Coronary artery (tissue), 2 donors: ENCODE measurements at regions not wholly inside any gene's neighbourhood (a gene's known extent, or its start where the extent isn't known, plus 50 kb on each side); places are given as distances from the start of the nearest gene placed in this dataset.

ENCODE experiments used
- DNase-seq: peaks from one replicate; pipeline ENCODE4 v3.0.0-alpha.2; 2017; ENCODE audit warnings: low spot score
- H3K27ac ChIP-seq, 2 donors: fragments of 200-600 bp; sonication (generic); one replicate each; pipeline ENCODE4 v1.5.1; 2016 to 2019
- H3K4me3 ChIP-seq: fragments of 200-600 bp; sonication (generic); 2 replicates; pipeline ENCODE4 v1.5.1; 2016; ENCODE audit warnings: mild to moderate bottlenecking, moderate library complexity
- CTCF ChIP-seq: fragments of 200-600 bp; sonication (generic); IDR thresholded peaks from one replicate; pipeline ENCODE4 v1.5.1; 2019; ENCODE audit warnings: antibody characterized with exemption

- Histone ChIP-seq H3K27ac (no peak overlapping the region), H3K4me3 (no peak overlapping the region)
- TF ChIP-seq CTCF, result no peak
- DNase-seq, result no peak
Observed at GRCh38 chr16:73599870-73600269, 551.9 kb upstream of the ZFHX3 start.

GRCh38 chr16:73599351-73599750 is 551.4 kb upstream of the ZFHX3 start:
- Histone ChIP-seq H3K27ac (no peak overlapping the region), H3K4me3 (no peak overlapping the region)
- no peak for DNase-seq
- no peak for TF ChIP-seq CTCF

GRCh38 chr16:73584157-73584556 is 536.2 kb upstream of the ZFHX3 start:
- DNase-seq, result no peak
- H3K4me3 ChIP-seq, result no peak overlapping the region
- no peak for TF ChIP-seq CTCF
- H3K27ac ChIP-seq, result no peak overlapping the region

GRCh38 chr16:73572135-73572828 is 524.4 kb upstream of the ZFHX3 start:
- no peak overlapping the region for H3K4me3 ChIP-seq
- TF ChIP-seq CTCF, result no peak
- DNase-seq, result no peak
- no peak overlapping the region for H3K27ac ChIP-seq

GRCh38 chr16:73569266-73569980 is 521.5 kb upstream of the ZFHX3 start:
- no peak overlapping the region for H3K4me3 ChIP-seq
- no peak for DNase-seq
- H3K27ac ChIP-seq, result no peak overlapping the region
- TF ChIP-seq CTCF, result no peak

GRCh38 chr16:73568769-73569168 is 520.8 kb upstream of the ZFHX3 start:
- Histone ChIP-seq H3K4me3 (no peak overlapping the region), H3K27ac (no peak overlapping the region)
- DNase-seq, result no peak
- no peak for TF ChIP-seq CTCF

- H3K27ac ChIP-seq, result no peak overlapping the region
- H3K4me3 ChIP-seq, result no peak overlapping the region
- no peak for DNase-seq
- no peak for TF ChIP-seq CTCF
Observed at GRCh38 chr16:73565925-73566324, 518.0 kb upstream of the ZFHX3 start.
